Sciatic nerve (tissue), 2 donors: ENCODE measurements at regions not wholly inside any gene's neighbourhood (a gene's known extent, or its start where the extent isn't known, plus 50 kb on each side); places are given as distances from the start of the nearest gene placed in this dataset.
A peak's percentile ranks its signal among the peaks of the same experiment; 100 is the strongest.
"Not testable (repeated sequence)": the region's sequence is repeated elsewhere in the genome, so short reads cannot be mapped to it uniquely, and the experiment has no call there.

Experiments
- ATAC-seq: fragments of 200-7000 bp; cut with Tn5 transposase; one replicate; pipeline ENCODE4 v1.9.1; 2020; ENCODE audit warnings: mild to moderate bottlenecking, moderate library complexity
- DNase-seq: peaks from one replicate; pipeline ENCODE4 v3.0.0-alpha.2; 2020; ENCODE audit warnings: low spot score
- intact Hi-C: fragments of 100-400 bp; cut with DNase I; formaldehyde crosslinking; loops from one replicate; pipeline ENCODE4 v1.14.2; 2022
- donor health status: DM: no; HTN: no; CAD: no.
- donor health status: DM: no; HTN: no; CAD: no.

DNA sequence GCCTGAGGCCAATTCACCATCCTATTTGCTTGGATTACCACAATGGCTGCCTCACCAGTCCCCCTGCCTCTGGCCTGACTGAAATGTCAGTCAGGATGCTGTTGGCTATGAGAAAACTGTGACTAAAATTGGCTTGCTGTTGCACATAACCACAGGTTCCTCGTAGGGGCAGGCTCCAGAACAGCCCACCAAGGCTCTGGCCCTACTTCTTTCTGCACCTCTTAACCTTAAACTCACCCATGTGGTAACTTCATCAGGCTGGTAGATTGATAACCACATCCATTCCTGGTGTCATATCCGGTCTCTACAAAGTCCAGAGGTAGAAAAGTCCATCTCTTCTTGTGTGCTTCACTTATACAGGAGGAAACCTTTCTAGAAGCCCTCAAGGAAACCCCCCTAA is 172.4 kb upstream of the PLXNC1 start:
- intact Hi-C loops, result no loop called here
- DNase-seq (no peak), ATAC-seq (no peak)

GRCh38 chr12:93977081-93977480 is 171.3 kb upstream of the PLXNC1 start:
- intact Hi-C loops, result no loop called here
- DNase-seq, result no peak
- ATAC-seq, result no peak

DNA sequence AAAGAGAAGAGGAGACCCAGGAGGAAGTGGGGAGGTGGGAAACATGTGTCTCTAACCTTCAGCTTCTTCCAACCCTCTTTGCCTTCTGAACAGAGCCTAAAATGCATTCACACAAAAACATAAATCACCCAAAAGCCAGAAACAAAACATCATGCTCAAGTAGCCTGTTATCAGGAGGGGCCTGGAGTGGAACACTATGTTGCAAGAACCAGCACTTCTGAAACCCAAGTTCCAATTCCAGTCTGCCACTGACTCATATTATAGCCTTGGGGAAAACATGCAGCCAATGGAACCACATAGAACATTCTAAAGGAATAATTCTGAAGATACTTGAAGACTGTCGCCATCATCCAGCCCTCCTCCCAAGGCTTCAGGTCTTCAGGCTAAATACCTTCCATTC is 169.8 kb upstream of the PLXNC1 start:
- DNase-seq (no peak), ATAC-seq (peak; percentile 90)
- intact Hi-C loops, result no loop called here

DNA sequence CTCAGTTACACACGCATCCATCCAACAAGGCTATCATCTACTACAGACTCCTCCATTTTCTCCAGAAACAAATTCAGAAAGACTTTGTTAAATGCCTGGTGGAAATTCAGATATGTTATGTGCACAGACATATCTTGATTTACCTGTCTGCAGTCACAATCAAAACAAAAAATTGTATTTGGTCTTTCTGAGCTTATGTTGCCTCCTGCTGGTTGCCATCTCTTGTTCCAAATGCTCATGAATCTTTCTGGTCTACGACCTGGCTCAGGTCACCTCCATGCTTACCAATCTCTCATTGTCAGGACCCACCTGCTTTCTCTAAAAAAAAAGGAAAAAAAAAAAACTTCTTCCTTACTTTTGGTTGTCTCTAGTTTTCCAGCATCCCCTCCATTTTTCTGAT is 169.2 kb upstream of the PLXNC1 start:
- intact Hi-C loops, result no loop called here

GRCh38 chr12:93980711-93981110 is 167.7 kb upstream of the PLXNC1 start:
- ATAC-seq (no peak), DNase-seq (no peak)
- intact Hi-C loops, result no loop called here

More for the DNA sequence above, 169.2 kb upstream of the PLXNC1 start:
- ATAC-seq (peak; percentile 23), DNase-seq (no peak)

DNA sequence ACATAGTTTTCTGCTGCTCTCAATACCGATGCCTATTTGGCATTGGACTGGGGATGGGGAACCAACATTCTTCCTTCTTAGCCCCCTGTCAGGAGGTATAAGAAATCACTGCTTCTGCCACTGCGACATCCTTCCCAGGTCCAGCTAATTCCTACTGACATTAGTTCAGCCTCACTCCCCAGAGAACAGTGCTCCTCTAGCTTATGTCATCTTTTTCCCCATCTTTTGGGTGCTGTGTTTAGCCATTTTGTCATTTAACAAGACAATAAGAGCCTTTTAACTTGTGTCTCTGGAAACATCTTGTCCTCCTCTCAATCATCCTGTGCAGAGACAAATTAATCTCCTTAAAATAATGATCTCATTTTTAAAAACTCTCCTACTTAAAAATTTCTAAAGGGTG is 167.0 kb upstream of the PLXNC1 start:
- intact Hi-C loops, result no loop called here
- no peak for ATAC-seq
- DNase-seq, result no peak

GRCh38 chr12:93982771-93983315 is 165.5 kb upstream of the PLXNC1 start:
- no peak for ATAC-seq
- intact Hi-C loops, result no loop called here
- no peak for DNase-seq

GRCh38 chr12:93984005-93984404 is 164.4 kb upstream of the PLXNC1 start:
- intact Hi-C loops, result no loop called here

DNA sequence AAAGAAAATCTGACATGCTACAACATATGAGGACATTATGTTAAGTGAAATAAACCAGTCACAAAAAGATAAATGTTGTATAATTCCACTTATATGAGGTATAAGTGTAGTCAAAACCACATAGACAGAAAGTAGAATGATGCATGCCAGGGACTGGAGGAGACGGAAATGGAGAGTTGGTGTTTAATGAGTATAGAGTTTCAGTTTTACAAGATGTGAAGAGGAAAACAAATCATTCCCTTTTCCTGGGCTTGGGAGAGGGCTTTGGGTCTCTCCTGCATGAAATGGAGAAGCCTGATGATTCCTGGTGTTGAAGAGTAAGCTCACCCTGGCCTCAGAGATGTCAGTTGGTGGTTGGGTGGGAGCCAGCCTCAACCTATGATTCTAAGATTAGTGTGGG is 158.4 kb upstream of the PLXNC1 start:
- ATAC-seq (no peak), DNase-seq (no peak)
- intact Hi-C loops, result no loop called here

More at GRCh38 chr12:93984005-93984404, 164.4 kb upstream of the PLXNC1 start:
- ATAC-seq (no peak), DNase-seq (no peak)

DNA sequence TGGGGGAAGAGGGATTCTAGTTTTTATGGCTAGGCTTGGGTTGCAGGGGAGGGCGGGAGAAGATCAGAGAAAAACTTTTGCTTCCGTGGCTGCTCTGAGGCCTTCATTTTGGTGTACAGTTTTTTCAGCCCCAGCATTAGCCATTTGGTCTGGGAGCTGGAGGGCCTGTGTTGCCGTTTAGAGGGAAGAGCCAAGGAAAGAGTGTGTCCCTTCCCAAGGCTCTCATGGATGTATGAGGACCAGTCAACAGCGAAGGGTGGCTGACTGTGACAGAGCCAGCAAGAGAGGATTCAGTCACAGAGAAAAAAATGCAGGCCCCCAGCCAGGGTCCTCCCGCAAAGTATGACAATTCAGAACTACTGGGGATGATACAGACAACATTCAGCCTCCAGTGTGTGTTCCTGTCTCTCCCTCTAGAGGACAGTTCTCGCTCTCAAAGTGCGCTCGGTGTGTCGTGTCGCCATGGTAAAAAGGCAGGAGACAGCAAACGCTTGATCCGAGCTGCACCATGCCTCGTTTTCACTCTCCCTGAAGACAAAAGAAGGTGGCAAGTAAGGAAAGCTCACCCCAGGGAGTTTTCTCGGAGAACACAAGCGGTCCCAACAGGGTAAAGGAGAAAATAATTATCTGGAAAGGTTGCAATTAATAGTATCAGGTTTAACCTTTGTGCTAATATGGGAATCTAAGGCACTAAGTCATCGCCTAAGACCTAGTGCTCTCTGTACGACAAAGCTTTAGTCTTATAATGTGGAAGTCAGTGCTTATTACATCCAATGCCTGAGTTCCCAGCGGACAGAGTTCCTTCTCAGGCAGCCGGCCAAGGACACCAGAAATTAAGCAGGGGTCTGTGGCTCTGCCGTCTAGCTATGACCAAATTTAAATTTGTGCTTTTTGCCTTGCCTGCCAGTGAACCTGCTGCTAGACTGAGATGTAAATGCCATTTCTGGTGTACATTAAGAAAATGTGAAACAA is 157.3 kb upstream of the PLXNC1 start:
- DNase-seq (no peak), ATAC-seq (peak; percentile 93)
- intact Hi-C loops, result no loop called here

DNA sequence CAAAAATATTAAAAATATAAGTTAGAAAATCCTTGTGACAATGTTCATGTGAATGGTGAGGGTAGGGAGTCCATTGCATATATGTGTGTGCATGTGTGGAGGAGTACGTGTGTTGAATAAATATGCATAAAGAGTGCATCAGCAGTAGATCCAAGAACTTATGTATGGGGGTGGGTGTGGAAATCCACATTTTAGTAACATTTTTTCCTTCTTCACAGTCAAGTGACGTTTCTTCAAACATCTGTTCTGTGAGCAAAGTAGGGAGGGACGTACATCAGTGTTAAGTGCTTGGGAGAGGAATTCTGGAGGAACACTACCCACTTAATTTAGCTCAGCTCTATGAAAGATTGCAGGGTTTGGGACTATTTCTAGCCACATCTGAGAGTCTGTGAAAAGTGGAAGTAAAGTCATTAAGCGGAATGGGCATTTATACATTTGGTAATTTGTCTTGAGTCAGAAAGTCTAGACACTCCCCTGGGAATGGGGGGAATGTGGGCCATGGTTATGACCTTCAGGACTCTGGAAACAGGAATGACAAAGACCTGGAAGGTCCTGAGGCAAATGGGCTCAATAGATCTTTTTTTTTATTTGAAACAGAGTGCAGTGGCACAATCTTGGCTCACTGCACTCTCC is 156.4 kb upstream of the PLXNC1 start:
- ATAC-seq (peak; percentile 20), DNase-seq (no peak)
- intact Hi-C loops, result no loop called here

DNA sequence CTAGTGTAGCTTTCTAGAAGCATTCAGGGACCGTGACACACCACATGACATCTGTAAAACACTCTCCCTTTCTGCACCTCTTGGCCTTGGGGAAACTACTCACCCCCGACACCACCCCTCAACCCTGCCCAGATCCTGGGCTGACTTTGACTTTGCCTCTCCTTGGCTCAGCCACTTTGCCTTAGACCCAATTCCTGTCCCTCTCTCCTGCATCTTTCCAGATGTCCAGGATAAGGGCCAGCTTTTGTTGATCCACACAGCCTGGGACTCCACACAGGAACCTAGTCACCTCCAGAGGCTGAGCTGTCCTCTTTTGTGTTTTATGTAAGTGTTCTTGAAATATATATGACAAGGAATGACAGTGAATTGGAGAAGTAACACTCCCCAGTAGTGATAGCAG is 153.7 kb upstream of the PLXNC1 start:
- DNase-seq, result no peak
- peak; percentile 47 for ATAC-seq
- intact Hi-C loops, result no loop called here

GRCh38 chr12:93996321-93996720 is 152.1 kb upstream of the PLXNC1 start:
- intact Hi-C loops, result no loop called here
- ATAC-seq, result no peak

DNA sequence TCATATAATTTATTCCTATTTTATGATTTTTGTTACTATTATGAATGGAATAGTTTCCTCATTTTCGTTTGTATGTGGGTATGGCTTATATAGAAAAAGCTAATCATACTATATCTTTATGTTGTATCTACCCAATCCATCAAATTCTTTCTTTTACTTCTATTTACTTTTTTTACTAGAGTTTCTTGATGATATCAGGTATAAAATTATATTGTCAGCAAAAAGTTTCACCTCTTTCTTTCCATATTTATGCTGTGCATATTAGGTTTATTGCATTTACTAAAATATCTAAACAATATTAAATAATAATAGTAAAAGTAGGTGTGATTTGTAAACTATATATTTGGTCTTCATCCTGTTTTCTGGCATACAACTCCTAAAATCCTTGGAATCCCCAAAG is 146.7 kb upstream of the PLXNC1 start:
- ATAC-seq (no peak), DNase-seq (no peak)
- intact Hi-C loops, result no loop called here

More at GRCh38 chr12:93996321-93996720, 152.1 kb upstream of the PLXNC1 start:
- no peak for DNase-seq

DNA sequence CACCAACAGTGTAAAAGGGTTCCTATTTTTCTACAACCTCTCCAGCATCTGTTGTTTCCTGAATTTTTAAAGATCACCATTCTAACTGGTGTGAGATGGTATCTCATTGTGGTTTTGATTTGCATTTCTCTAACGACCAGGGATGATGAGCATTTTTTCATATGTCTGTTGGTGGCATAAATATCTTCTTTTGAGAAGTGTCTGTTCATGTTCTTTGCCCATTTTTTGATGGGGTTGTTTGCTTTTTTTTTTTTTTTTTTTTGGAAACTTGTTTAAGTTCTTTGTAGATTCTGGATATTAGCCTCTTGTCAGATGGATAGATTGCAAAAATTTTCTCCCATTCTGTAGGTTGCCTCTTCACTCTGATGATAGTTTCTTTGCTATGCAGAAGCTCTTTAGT is 145.5 kb upstream of the PLXNC1 start:
- ATAC-seq, DNase-seq, intact Hi-C loops: not testable (repeated sequence)

- intact Hi-C loops, ATAC-seq, DNase-seq: not testable (repeated sequence)
Observed at GRCh38 chr12:94007833-94008232, 140.5 kb upstream of the PLXNC1 start.

- no peak for ATAC-seq
- no peak for DNase-seq
- intact Hi-C loops, result no loop called here
Observed at GRCh38 chr12:94010307-94010706, 138.1 kb upstream of the PLXNC1 start.

DNA sequence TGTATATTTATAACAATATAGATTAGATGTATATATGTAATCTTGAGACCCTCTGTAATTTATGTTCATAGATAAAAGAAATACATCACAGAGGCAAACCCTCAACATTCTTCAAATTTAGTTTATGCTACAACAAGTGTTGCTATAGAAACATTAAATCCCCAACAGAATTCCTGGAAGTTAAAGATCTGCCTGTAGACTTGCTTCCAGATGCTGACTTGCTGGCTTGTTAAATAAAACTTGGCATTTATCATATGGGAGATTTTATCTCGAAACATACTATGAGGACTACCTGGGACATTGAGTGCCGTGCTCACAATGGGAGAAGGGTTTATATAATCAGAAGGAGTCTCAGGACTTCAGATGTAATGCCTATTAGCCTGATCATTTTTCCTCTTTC is 136.3 kb upstream of the PLXNC1 start:
- DNase-seq, result no peak
- intact Hi-C loops, result no loop called here
- ATAC-seq, result no peak

DNA sequence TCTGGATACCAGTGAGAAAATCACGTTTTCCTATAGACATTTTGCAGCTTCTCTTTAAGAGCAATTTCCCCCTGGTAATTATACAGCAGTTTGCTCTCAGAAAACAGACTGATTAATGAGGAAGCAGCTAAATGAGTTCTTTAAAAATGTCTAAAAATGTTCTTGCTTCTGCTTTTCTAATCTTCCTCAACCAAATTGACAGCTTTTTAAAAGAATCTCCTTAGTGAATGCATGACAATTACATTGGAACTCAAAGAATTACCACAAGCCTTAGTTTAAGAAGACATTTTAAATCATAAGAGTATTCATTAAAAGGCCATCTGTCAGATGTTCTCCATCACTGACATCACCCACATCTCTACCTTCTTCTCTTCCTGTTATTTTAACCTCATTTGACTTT is 135.8 kb upstream of the PLXNC1 start:
- ATAC-seq (no peak), DNase-seq (no peak)
- intact Hi-C loops, result no loop called here

GRCh38 chr12:94017247-94017646 is 131.1 kb upstream of the PLXNC1 start:
- DNase-seq, ATAC-seq, intact Hi-C loops: not testable (repeated sequence)
